Gastroesophageal sphincter (tissue), 4 donors: ENCODE measurements at regions not wholly inside any gene's neighbourhood (a gene's known extent, or its start where the extent isn't known, plus 50 kb on each side); places are given as distances from the start of the nearest gene placed in this dataset.

ENCODE experiments used
- ATAC-seq: fragments of 150-250 bp; one replicate; pipeline ENCODE4 v1.9.1; 2016; ENCODE audit warnings: mild to moderate bottlenecking, moderate library complexity
- H3K27ac ChIP-seq, 4 donors: fragments of 200-600 bp; sonication (generic) in 3 of 4; 1 replicate in 3 of 4; 2 replicates in 1 of 4; pipeline ENCODE4 v1.5.1; 2016 to 2019
- H3K27me3 ChIP-seq: fragments of 200-600 bp; sonication (generic); one replicate; pipeline ENCODE4 v1.5.1; 2019
- H3K36me3 ChIP-seq, 2 donors: fragments of 200-600 bp; sonication (generic); one replicate each; pipeline ENCODE4 v1.5.1; 2019; ENCODE audit warnings: control low read depth in 1 of 2
- H3K4me1 ChIP-seq, 3 donors: fragments of 200-600 bp; sonication (generic); 1 replicate in 2 of 3; 2 replicates in 1 of 3; pipeline ENCODE4 v1.5.1; 2016 to 2019; ENCODE audit warnings: control low read depth in 2 of 3
- H3K4me3 ChIP-seq, 2 donors: fragments of 200-600 bp; sonication (generic); one replicate each; pipeline ENCODE4 v1.5.1; 2019; ENCODE audit warnings: mild to moderate bottlenecking in 1 of 2, moderate library complexity in 1 of 2
- H3K9me3 ChIP-seq, 3 donors: fragments of 200-600 bp; sonication (generic); one replicate each; pipeline ENCODE4 v1.5.1; 2017 to 2019; ENCODE audit warnings: control low read depth in 2 of 3
- EP300 ChIP-seq: sonication (generic); formaldehyde crosslinking; IDR thresholded peaks from one replicate; pipeline ENCODE4 v1.6.1; 2017; ENCODE audit warnings: antibody characterized with exemption, mild to moderate bottlenecking
- POLR2A ChIP-seq, 2 donors: fragments of 450-650 bp; IDR thresholded peaks; one replicate each; pipeline ENCODE4 v1.6.1; 2017; ENCODE audit warnings: antibody characterized with exemption in 2 of 2, mild to moderate bottlenecking in 2 of 2, moderate library complexity in 1 of 2
- POLR2AphosphoS5 ChIP-seq: sonication (generic); formaldehyde crosslinking; IDR thresholded peaks from one replicate; pipeline ENCODE4 v1.6.1; 2017; ENCODE audit warnings: antibody characterized with exemption
- WGBS, 2 donors: methylation state at CpG; one replicate each; pipeline ENCODE4 v1.1.5; 2018; ENCODE audit warnings: low coverage in 1 of 2; 5-methylcytosine and 5-hydroxymethylcytosine counted together
- TF ChIP-seq, protein P1 (sequence below), 4 experiments: fragments of 200-600 bp in 2 of 4; fragments of 450-650 bp in 2 of 4; sonication (generic) in 1 of 4; IDR thresholded peaks; one replicate each; pipeline ENCODE4 v1.5.1; 2017 to 2019; ENCODE audit warnings: antibody characterized with exemption in 4 of 4, mild to moderate bottlenecking in 2 of 4, moderate library complexity in 2 of 4

DNA sequence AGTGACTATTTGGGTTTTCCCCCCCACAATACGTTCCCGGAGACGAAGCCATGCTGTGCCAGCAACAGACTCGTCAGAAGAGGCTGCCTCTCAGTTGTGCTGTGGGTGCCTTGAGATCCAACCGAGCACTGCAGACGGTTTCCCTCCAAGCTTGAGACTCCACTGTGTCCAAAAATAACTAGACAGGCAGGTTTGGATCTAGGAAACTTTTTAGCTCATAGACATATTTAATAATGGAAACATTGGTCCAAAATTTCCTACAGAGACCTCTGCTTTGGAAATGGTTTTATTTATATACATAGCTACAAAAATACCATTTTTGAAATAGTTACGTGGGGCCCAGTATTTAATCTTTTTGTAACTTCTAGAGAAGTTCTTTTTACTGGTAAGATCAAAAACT lies 63.1 kb upstream of the SPATS2L start:
- no peaks in the 10 kb centered on the region for H3K27me3 ChIP-seq
- H3K4me3 ChIP-seq = no peak overlapping the region
- ATAC-seq = no peak
- H3K9me3 ChIP-seq = no peaks in the 10 kb centered on the region
- 29 to 71% methylated on average over 1 to 5 of the region's 7 CpGs for WGBS, 2 donors
- no peak overlapping the region for H3K27ac ChIP-seq
- H3K4me1 ChIP-seq = no peaks in the 10 kb centered on the region
- H3K36me3 ChIP-seq = no peaks in the 10 kb centered on the region
- TF ChIP-seq, protein P1, sequence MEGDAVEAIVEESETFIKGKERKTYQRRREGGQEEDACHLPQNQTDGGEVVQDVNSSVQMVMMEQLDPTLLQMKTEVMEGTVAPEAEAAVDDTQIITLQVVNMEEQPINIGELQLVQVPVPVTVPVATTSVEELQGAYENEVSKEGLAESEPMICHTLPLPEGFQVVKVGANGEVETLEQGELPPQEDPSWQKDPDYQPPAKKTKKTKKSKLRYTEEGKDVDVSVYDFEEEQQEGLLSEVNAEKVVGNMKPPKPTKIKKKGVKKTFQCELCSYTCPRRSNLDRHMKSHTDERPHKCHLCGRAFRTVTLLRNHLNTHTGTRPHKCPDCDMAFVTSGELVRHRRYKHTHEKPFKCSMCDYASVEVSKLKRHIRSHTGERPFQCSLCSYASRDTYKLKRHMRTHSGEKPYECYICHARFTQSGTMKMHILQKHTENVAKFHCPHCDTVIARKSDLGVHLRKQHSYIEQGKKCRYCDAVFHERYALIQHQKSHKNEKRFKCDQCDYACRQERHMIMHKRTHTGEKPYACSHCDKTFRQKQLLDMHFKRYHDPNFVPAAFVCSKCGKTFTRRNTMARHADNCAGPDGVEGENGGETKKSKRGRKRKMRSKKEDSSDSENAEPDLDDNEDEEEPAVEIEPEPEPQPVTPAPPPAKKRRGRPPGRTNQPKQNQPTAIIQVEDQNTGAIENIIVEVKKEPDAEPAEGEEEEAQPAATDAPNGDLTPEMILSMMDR (IDR thresholded peaks at IDR 0.05) = no peak
- TF ChIP-seq POLR2AphosphoS5 (no peak), EP300 (no peak), POLR2A (IDR thresholded peaks at IDR 0.05) (no peak)

DNA sequence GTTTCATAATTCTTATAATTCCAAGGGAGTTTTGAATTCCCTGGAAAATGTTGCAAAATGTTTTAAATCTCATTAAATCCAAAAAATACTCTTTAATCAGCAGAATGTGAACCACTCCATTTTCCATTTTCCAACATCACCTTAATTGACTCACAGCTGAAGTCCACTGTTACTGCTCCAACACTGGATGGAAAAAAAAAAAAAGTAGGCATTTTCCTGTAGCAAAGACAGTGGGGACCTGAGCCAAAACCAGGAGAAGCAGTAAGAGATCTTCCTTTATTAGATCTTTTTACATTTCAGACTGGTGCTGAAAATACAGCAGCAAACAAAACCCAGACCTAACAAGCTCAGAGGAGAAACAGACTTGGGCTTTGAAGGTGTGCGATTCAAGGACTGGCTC lies 62.4 kb upstream of the SPATS2L start:
- no peaks in the 10 kb centered on the region for H3K4me1 ChIP-seq
- WGBS, 2 donors = 88 to 100% methylated on average over 1 of the region's 1 CpG
- H3K36me3 ChIP-seq = no peaks in the 10 kb centered on the region
- H3K27ac ChIP-seq = no peak overlapping the region
- H3K4me3 ChIP-seq = no peak overlapping the region
- no peak for ATAC-seq
- no peaks in the 10 kb centered on the region for H3K27me3 ChIP-seq
- TF ChIP-seq EP300 (no peak), POLR2A (IDR thresholded peaks at IDR 0.05) (no peak), POLR2AphosphoS5 (no peak)
- TF ChIP-seq, protein P1 (IDR thresholded peaks at IDR 0.05) = no peak
- H3K9me3 ChIP-seq = no peaks in the 10 kb centered on the region

DNA sequence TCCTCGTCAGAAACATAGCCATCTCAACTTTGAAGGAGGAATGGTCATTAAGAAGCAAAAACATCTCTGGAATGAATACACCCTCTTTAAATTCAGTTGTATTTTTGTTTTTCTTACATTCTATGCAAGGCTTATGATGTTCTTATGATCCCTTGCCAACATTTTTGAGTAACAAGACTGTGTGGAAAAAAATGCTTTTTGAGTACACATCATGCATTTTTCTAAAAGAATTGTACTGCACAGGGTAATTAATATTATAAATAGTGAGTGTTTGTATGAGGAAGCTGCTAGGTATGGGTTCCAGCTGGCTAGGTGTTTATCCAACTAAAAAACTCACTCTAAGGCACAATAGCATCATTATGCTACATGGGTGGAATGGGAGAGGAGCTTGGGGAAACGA lies 59.0 kb upstream of the SPATS2L start:
- ATAC-seq = peak; percentile 41
- Histone ChIP-seq H3K27ac (no peak overlapping the region), H3K36me3 (no peaks in the 10 kb centered on the region), H3K4me3 (no peak overlapping the region), H3K27me3 (no peaks in the 10 kb centered on the region), H3K4me1 (peaks cover 0 to under 1% (median 0%) of the 10 kb centered on the region in 3 donors), H3K9me3 (no peaks in the 10 kb centered on the region)
- TF ChIP-seq POLR2A (IDR thresholded peaks at IDR 0.05) (no peak), POLR2AphosphoS5 (no peak), EP300 (no peak)
- TF ChIP-seq, protein P1 (IDR thresholded peaks at IDR 0.05) = no peak
- 19 to 43% methylated on average over 2 of the region's 2 CpGs for WGBS, 2 donors

DNA sequence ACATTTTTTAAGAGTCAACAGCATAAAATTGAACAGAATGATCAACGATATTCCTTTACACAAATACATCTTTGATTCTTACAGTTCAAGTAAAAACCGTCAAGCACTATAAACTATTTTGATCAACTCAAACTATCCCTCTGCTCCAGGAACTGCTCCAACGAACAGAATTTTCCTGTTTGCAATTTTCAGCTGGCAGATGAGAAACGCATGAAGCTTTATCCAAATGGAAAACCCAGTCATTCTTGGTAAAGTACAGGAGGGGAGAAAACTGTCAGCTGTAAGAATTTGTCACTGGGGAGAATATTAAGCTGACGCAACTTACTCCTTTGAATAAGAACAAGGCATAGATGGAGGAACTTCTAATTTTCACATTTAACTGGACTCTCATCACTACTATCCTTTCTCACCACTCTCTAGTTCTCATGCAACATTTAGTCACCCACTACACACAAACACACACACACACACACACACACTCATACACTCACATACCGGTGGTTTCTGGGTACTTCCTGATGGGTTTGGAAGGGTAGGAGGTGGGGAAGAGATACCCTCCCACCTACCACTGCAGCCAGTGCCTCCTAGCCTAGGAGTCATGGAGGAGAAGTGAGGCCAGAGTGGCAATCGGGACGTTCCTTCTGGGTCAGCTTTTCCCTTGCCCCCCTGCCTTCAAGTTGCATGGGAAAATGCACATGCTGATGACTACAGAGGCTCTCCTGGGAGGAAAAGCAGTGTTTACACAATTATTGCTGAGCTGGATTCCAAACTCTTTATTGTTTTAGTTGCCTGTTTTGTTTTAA lies 54.0 kb upstream of the SPATS2L start:
- TF ChIP-seq POLR2A (IDR thresholded peaks at IDR 0.05) = no peak
- TF ChIP-seq, protein P1 (IDR thresholded peaks at IDR 0.05) = no peak
- TF ChIP-seq POLR2AphosphoS5 = no peak
- no peak for TF ChIP-seq EP300
- Histone ChIP-seq H3K4me1 (peaks cover 0 to 12% (median 0%) of the 10 kb centered on the region in 3 donors), H3K27me3 (no peaks in the 10 kb centered on the region), H3K36me3 (no peaks in the 10 kb centered on the region), H3K27ac (no peak overlapping the region), H3K9me3 (no peaks in the 10 kb centered on the region), H3K4me3 (no peak overlapping the region)
- 25 to 32% methylated on average over 7 to 8 of the region's 8 CpGs for WGBS, 2 donors
- peak; percentile 41 for ATAC-seq

DNA sequence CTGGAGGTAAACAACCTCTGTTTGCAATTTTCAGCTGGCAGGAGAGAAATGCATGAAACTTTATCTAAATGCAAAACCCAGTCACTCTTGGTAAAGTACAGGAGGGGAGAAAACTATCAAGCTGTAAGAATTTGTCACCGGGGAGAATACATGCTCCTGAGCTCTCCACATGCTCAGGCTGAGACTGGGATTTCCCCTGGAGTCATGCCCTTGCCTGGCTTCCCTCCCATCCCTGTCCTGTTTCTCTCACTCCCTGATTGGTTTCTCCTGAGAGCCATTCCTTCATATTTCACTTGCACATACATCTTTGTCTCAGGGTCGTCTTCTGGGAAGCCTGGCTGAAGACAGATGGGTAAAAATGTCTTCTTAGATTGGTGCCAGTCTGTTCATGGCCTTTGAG lies 52.9 kb upstream of the SPATS2L start:
- TF ChIP-seq POLR2A (IDR thresholded peaks at IDR 0.05) (no peak), POLR2AphosphoS5 (no peak)
- Histone ChIP-seq H3K27me3 (no peaks in the 10 kb centered on the region), H3K9me3 (no peaks in the 10 kb centered on the region), H3K27ac (no peak overlapping the region), H3K4me1 (peaks cover 0 to 12% (median 0%) of the 10 kb centered on the region in 3 donors), H3K36me3 (no peaks in the 10 kb centered on the region), H3K4me3 (no peak overlapping the region)
- WGBS, 2 donors = 0 to 49% methylated on average over 1 to 2 of the region's 2 CpGs
- ATAC-seq = no peak
